ENCODE measurements at regions not wholly inside any gene's neighbourhood (a gene's known extent, or its start where the extent isn't known, plus 50 kb on each side); places are given as distances from the start of the nearest gene placed in this dataset.

GRCh38 chr20:60659240-60659639 is 592.8 kb upstream of the CDH4 start:
- TF ChIP-seq CTCF (IDR thresholded peaks at IDR 0.05) (no peak), POLR2A (IDR thresholded peaks at IDR 0.05) (no peak)

Measured in uterus (tissue), 2 donors.